ENCODE measurements at regions not wholly inside any gene's neighbourhood (a gene's known extent, or its start where the extent isn't known, plus 50 kb on each side); places are given as distances from the start of the nearest gene placed in this dataset.
A peak's percentile ranks its signal among the peaks of the same experiment; 100 is the strongest.

DNA sequence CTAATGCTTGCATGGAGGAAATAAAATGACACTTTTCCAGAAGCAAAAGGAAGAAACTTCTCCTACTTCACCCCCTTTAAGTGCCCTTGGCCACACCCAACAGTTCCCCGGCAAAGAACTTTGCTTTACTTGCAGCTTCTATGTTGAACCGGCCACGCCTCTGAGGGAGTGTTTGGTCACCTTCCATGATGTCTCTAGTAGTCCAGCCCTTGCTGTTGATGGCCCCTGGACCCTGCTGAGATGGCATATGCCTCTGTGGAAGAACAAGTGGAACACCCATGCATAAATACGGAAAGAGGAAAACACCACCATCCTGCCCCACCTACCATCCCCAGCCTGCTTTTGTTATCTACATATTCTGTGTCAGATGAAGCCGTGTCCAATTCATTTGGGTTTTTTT, 218.3 kb upstream of the POU3F3 start:
- no peak for DNase-seq (ENCODE audit: low read depth)

GRCh38 chr2:104638190-104638858, 215.6 kb upstream of the POU3F3 start:
- no peak for DNase-seq (ENCODE audit: low read depth)

- DNase-seq (ENCODE audit: low read depth), result no peak
These were observed 215.1 kb upstream of the POU3F3 start for GRCh38 chr2:104638859-104639202.

DNA sequence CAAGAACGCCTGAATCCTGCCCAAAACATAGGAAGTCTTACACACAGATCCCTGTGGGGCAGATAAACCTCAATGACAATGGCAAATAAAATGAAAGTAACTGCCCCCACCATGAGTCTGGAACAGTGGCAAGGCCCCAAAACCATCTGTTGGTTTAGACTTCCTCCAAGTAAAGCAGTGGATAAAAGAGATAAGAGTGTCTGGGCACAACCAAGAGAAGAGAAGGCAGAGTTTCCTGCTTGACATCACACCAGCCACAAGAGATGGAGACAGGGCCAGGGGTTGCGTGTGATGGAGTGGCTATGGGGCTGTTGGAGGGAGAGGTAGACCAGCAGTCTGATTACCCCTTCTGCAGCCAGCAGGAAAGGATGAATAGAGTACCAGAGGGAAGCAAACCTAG, 212.1 kb upstream of the POU3F3 start:
- DNase-seq (ENCODE audit: low read depth), result peak; percentile 80

DNA sequence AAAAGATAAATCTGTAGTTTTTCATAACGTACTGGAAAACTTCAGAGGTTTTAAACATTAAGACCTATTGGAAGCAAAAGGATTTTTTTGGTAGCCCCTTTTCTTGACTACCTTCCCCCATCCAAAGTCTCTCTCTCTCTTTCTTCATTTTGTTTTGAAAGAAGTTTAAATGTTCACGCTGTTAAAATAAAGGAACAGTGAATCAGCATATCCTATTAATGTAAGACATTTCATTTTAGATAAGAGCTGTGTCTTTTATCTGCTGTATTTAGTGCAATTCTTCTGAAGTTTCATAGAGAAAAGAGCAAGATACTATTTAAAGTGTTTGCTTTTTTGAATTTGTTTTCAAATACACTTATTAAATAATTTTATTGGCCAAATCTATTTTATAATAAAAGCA, 205.5 kb upstream of the POU3F3 start:
- DNase-seq (ENCODE audit: low read depth), result no peak

DNA sequence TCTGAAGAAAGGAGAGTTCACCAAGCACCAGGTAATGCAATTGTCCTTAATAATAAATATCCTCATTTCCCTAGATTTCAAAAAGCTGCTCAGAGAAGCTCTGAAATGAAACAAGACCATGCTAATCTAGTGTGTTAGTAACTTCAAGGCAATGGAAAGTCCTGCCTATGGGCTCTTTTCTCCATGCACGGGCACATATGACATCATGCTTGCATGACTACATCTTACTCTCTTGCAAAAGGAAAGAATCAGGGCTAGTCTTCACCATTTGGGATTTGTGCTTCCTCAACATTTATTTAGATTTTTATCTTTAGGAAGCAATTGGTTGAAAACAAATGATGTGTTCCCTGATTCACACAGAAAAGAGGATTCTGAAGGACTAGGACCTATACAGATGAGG, 204.0 kb upstream of the POU3F3 start:
- no peak for DNase-seq (ENCODE audit: low read depth)

DNA sequence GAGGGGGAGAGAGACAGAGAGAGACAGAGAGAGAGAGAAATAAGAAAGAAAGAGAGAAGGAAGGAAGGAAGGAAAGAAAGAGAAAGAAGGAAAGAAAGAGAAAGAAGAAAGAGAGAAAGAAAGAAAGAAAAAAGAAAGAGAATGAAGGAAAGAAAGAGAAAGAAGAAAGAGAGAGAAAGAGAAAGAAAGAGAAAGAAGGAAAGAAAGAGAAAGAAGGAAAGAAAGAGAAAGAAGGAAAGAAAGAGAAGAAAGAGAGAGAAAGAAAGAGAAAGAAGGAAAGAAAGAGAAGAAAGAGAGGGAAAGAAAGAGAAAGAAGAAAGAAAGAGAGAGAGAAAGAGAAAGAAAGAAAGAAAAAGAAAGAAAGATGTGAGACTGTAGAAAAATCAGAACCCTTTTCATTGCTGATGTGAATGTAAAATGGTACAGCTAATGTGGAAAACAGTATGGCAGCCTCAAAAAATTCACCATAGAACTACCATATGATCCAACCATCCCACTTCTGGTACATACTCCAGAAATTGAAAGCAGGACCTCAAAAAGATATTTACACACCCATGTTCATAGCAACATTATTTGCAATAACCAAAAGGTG, 203.4 kb upstream of the POU3F3 start:
- no peak for DNase-seq (ENCODE audit: low read depth)

DNA sequence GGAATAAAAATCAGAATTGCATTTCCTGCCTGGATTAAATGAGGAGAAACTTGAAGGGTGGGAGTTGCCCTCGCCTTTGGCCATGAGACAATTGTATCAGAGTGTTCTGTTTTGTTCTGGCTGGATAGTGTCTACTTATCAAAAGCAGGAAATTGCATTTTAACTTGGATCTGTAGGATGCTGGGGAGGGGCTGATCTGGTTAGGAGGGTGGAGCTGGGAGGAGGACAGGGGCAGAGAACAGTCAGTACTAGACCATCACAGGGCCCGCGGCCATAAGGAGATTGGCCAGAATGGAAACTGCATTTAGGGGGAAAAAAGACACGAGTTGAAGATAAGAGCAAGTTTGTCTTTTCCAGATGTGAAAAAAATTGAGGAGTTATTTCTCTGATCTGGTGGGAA, 199.1 kb upstream of the POU3F3 start:
- no peak for DNase-seq (ENCODE audit: low read depth)

- no peak for DNase-seq (ENCODE audit: low read depth)
These were observed 197.2 kb upstream of the POU3F3 start for GRCh38 chr2:104656571-104657163.

DNA sequence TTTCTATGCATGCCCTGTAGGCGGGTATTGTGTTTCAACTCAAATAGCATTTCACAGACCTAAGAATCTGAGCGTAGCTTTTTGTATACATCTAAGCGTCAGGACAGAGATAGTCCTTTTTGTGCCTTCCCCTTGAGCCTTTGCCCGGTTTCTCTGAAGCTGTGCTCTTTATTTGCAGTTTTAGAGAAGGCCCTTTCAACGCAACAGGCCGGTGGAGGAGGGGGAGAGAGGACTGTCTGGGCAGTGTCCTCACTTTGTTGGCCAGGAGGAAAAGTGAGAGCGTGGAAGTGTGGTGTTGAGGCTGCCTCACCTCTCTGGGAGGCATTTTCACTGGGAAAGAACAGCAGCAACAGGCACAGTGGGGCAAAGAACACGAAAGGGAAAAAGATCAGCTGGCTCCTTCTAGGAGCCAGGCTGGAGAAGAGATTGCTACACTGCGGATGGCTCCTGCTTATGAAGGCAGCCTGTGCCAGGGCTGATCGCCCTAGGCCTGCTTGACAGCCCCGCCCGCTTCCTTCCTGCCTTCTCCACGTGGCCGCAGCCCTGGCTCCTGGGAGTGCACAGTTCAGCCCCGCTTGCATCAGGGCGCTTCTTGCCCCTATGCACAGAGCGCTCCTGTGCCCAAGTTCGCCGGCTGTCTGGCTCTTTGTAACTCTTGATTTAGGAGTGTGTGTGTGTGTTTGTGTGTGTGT, 195.6 kb upstream of the POU3F3 start:
- peak; percentile 56 for DNase-seq (ENCODE audit: low read depth)

DNA sequence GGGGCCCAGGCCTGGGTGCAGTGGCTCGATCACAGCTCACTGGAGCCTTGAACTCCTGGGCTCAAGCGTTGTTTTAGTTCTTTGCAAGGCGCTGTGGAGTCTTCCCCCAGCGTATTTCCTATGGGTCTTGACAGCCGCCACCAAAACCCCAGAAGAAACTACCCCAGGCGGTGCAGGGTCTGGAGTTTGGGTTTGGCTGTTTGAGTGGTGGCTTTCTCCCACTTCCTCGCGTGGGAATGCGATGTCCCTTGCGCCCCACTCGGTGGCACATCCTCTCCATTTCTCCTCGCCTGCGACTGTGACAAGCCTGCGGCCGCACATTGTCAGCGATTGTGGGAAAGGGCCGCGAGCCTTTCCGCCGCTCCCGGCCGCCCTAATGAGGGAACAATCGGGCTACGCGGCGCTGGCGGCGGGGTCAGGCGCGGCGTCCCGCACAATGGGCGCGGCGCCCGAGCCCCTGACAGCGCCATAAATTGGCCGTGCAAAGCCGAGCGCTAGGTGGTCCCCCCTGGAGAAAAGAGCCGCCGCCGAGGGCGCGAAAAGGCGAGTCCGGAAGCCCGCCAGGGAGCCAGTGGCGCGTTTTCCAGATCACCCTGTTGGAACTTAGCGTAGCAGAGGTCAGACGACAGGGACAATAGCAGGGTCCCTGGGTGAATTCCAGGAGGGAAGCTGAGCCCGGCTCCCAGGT, 194.9 kb upstream of the POU3F3 start:
- DNase-seq (ENCODE audit: low read depth), result no peak

GRCh38 chr2:104660991-104661390, 192.9 kb upstream of the POU3F3 start:
- no peak for DNase-seq (ENCODE audit: low read depth)

DNA sequence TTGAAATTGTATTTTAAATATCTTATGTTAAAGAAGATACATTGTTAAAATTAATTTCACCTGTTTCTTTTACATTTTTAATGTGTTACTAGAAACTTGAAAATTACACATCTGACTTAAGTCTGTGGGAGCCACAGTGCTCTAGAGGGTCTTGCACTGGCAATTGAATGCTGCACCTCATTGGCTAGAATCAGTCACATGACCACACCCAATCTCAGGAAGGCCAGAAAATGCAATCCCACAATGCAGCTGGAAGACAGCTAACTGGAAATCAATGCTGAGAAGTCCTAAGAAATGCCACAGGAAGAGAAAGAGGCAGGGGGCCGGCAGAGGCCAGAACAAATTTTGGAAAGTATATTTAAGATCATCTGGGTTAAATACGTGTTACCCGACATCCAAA, 189.2 kb upstream of the POU3F3 start:
- no peak for DNase-seq (ENCODE audit: low read depth)

GRCh38 chr2:104668631-104669030, 185.3 kb upstream of the POU3F3 start:
- DNase-seq (ENCODE audit: low read depth), result no peak

GRCh38 chr2:104673225-104673624, 180.7 kb upstream of the POU3F3 start:
- DNase-seq (ENCODE audit: low read depth), result no peak

GRCh38 chr2:104678181-104678580, 175.7 kb upstream of the POU3F3 start:
- DNase-seq (ENCODE audit: low read depth), result no peak

- no peak for DNase-seq (ENCODE audit: low read depth)
These were observed 168.3 kb upstream of the POU3F3 start for GRCh38 chr2:104685591-104685990.

GRCh38 chr2:104687147-104687546, 166.8 kb upstream of the POU3F3 start:
- DNase-seq (ENCODE audit: low read depth), result no peak

GRCh38 chr2:104690255-104690984, 163.5 kb upstream of the POU3F3 start:
- no peak for DNase-seq (ENCODE audit: low read depth)

DNA sequence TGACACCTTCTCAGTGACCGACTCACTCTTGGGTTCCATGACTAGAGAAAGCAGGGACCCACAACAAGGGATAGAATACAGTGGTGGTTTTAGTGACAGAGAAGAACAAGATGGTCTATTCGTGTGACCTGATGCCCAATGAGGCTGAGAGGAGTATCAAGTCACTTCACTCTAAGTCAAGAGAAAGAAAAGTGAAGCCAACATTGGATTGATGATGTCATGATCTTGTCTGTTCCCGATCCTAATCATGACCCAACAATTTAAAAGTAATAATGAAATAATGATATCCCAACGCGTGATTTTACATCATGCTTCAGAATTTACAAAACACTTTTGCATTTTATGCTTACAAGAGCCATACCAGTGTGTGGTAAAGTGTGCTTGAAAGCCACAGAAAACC, 155.6 kb upstream of the POU3F3 start:
- DNase-seq (ENCODE audit: low read depth), result no peak

GRCh38 chr2:104701411-104701911, 152.5 kb upstream of the POU3F3 start:
- DNase-seq (ENCODE audit: low read depth), result no peak
